H9 (cell line): ENCODE measurements at regions not wholly inside any gene's neighbourhood (a gene's known extent, or its start where the extent isn't known, plus 50 kb on each side); places are given as distances from the start of the nearest gene placed in this dataset.

Source experiments
- DNase-seq: peaks from one replicate; pipeline ENCODE4 v3.0.0-alpha.2; 2017
- H2AFZ ChIP-seq: one replicate; pipeline ENCODE4 v1.6.1; 2013; ENCODE audit warnings: mild to moderate bottlenecking, low read length, control low read depth, moderate library complexity
- H2AK5ac ChIP-seq: 2 replicates; pipeline ENCODE4 v1.6.1; 2013; ENCODE audit warnings: low read length, control low read depth, mixed read lengths; ENCODE audit not compliant: insufficient read length
- H2BK120ac ChIP-seq: one replicate; pipeline ENCODE4 v1.6.1; 2013; ENCODE audit warnings: low read depth, mild to moderate bottlenecking, low read length, control low read depth, inconsistent platforms; ENCODE audit not compliant: poor library complexity, severe bottlenecking
- H2BK12ac ChIP-seq: 2 replicates; pipeline ENCODE4 v1.6.1; 2013; ENCODE audit warnings: low read length, control low read depth, mixed read lengths, low read depth; ENCODE audit not compliant: insufficient read length
- H2BK15ac ChIP-seq: 2 replicates; pipeline ENCODE4 v1.6.1; 2013; ENCODE audit warnings: low read depth, low read length, control low read depth
- H2BK20ac ChIP-seq: one replicate; pipeline ENCODE4 v1.6.1; 2013; ENCODE audit warnings: low read depth, mild to moderate bottlenecking, low read length, control low read depth, inconsistent platforms; ENCODE audit not compliant: poor library complexity, severe bottlenecking
- H2BK5ac ChIP-seq: 2 replicates; pipeline ENCODE4 v1.6.1; 2013; ENCODE audit warnings: low read length, control low read depth, mixed read lengths; ENCODE audit not compliant: insufficient read length
- H3K14ac ChIP-seq: 2 replicates; pipeline ENCODE4 v1.6.1; 2013; ENCODE audit warnings: low read length, control low read depth; ENCODE audit not compliant: insufficient read depth
- H3K18ac ChIP-seq: 2 replicates; pipeline ENCODE4 v1.6.1; 2013; ENCODE audit warnings: low read depth, mild to moderate bottlenecking, mixed read lengths, low read length, control low read depth; ENCODE audit not compliant: insufficient read length
- H3K23ac ChIP-seq: 2 replicates; pipeline ENCODE4 v1.6.1; 2013; ENCODE audit warnings: low read length, control low read depth, mixed read lengths, low read depth; ENCODE audit not compliant: insufficient read length
- H3K23me2 ChIP-seq: 2 replicates; pipeline ENCODE4 v1.6.1; 2013; ENCODE audit warnings: low read depth, mild to moderate bottlenecking, mixed read lengths, low read length, control low read depth; ENCODE audit not compliant: insufficient read length, poor library complexity, severe bottlenecking
- H3K27ac ChIP-seq: 2 replicates; pipeline ENCODE4 v1.5.1; 2013; ENCODE audit warnings: low read length, control low read depth, mixed read lengths, low read depth; ENCODE audit not compliant: insufficient read length
- H3K27me3 ChIP-seq: 2 replicates; pipeline ENCODE4 v1.6.1; 2013; ENCODE audit warnings: low read length, control low read depth, inconsistent platforms; ENCODE audit not compliant: insufficient read depth
- H3K4ac ChIP-seq: 2 replicates; pipeline ENCODE4 v1.6.1; 2013; ENCODE audit warnings: low read depth, mild to moderate bottlenecking, control low read depth, inconsistent platforms, low read length, moderate library complexity
- H3K4me1 ChIP-seq: 2 replicates; pipeline ENCODE4 v1.6.1; 2013; ENCODE audit warnings: low read length, control low read depth, inconsistent platforms; ENCODE audit not compliant: insufficient read depth
- H3K4me2 ChIP-seq: 2 replicates; pipeline ENCODE4 v1.6.1; 2013; ENCODE audit warnings: low read length, control low read depth, mixed read lengths; ENCODE audit not compliant: insufficient read length, insufficient read depth
- H3K56ac ChIP-seq: 2 replicates; pipeline ENCODE4 v1.6.1; 2013; ENCODE audit warnings: low read depth, mild to moderate bottlenecking, mixed read lengths, low read length, control low read depth; ENCODE audit not compliant: insufficient read length
- H3K79me1 ChIP-seq: 2 replicates; pipeline ENCODE4 v1.6.1; 2013; ENCODE audit warnings: low read depth, mild to moderate bottlenecking, moderate library complexity, low read length, control low read depth, inconsistent platforms; ENCODE audit not compliant: insufficient read depth, poor library complexity, severe bottlenecking
- H3K79me2 ChIP-seq: 2 replicates; pipeline ENCODE4 v1.6.1; 2013; ENCODE audit warnings: low read length, control low read depth, inconsistent platforms; ENCODE audit not compliant: insufficient read depth
- H3K9ac ChIP-seq: 2 replicates; pipeline ENCODE4 v1.6.1; 2013; ENCODE audit warnings: low read length, control low read depth, mixed read lengths; ENCODE audit not compliant: insufficient read length; ENCODE audit errors: extremely low read depth
- H3K9me3 ChIP-seq: one replicate; pipeline ENCODE4 v1.6.1; 2013; ENCODE audit warnings: low read depth, low read length, inconsistent platforms; ENCODE audit not compliant: control insufficient read depth
- H3T11ph ChIP-seq: one replicate; pipeline ENCODE4 v1.6.1; 2013; ENCODE audit warnings: mild to moderate bottlenecking, low read length, control low read depth, inconsistent platforms
- H4K20me1 ChIP-seq: one replicate; pipeline ENCODE4 v1.6.1; 2013; ENCODE audit not compliant: control insufficient read depth, insufficient read length, insufficient read depth
- H4K5ac ChIP-seq: 2 replicates; pipeline ENCODE4 v1.6.1; 2013; ENCODE audit warnings: low read depth, mild to moderate bottlenecking, mixed read lengths, low read length, control low read depth; ENCODE audit not compliant: insufficient read length
- H4K8ac ChIP-seq: replicated peaks from 2 replicates; pipeline ENCODE4 v1.6.1; 2013; ENCODE audit warnings: low read length, control low read depth, mixed read lengths, low read depth; ENCODE audit not compliant: insufficient read length
- H4K91ac ChIP-seq: 2 replicates; pipeline ENCODE4 v1.6.1; 2013; ENCODE audit warnings: low read depth, mild to moderate bottlenecking, moderate library complexity, mixed read lengths, low read length, control low read depth; ENCODE audit not compliant: insufficient read length
- H3K27ac Mint-ChIP-seq, 3 experiments: 2 replicates in 2 of 3; 3 replicates in 1 of 3; pipeline ENCODE4 v1.8.0; 2020 to 2021; ENCODE audit warnings: mixed read lengths in 3 of 3, mild to moderate bottlenecking in 1 of 3, moderate library complexity in 1 of 3
- H3K27me3 Mint-ChIP-seq: 2 replicates; pipeline ENCODE4 v1.8.0; 2021; ENCODE audit warnings: low read depth, mild to moderate bottlenecking, moderate library complexity, mixed read lengths
- H3K36me3 Mint-ChIP-seq, 3 experiments: 2 replicates in 2 of 3; 3 replicates in 1 of 3; pipeline ENCODE4 v1.8.0; 2020 to 2021; ENCODE audit warnings: low read depth in 3 of 3, mixed read lengths in 3 of 3; ENCODE audit not compliant: insufficient read depth in 1 of 3
- H3K4me1 Mint-ChIP-seq, 2 experiments: 2 replicates each; pipeline ENCODE4 v1.8.0; 2020; ENCODE audit warnings: mixed read lengths in 2 of 2
- H3K4me3 Mint-ChIP-seq, 2 experiments: 2 replicates in 1 of 2; 3 replicates in 1 of 2; pipeline ENCODE4 v1.8.0; 2020 to 2021; ENCODE audit warnings: mild to moderate bottlenecking in 2 of 2, mixed read lengths in 2 of 2, moderate library complexity in 1 of 2
- H3K9me3 Mint-ChIP-seq, 2 experiments: 2 replicates in 1 of 2; 3 replicates in 1 of 2; pipeline ENCODE4 v1.8.0; 2020; ENCODE audit warnings: mild to moderate bottlenecking in 2 of 2, mixed read lengths in 2 of 2, moderate library complexity in 1 of 2
- WGBS: extraction: QIAGEN DNeasy Blood & Tissue Kit; methylation state at CpG from one replicate; pipeline ENCODE4 v1.1.7; 2013; ENCODE audit warnings: missing lambda C conversion rate, low lambda C conversion rate, mixed read lengths; ENCODE audit not compliant: insufficient read length; ENCODE audit errors: extremely low coverage; 5-methylcytosine and 5-hydroxymethylcytosine counted together
- TF ChIP-seq, protein P1 (sequence below): fragments of 200-600 bp; sonication (generic); conservative IDR thresholded peaks from 3 replicates; pipeline ENCODE4 v1.8.0; 2021; ENCODE audit warnings: antibody characterized with exemption, mild to moderate bottlenecking

DNA sequence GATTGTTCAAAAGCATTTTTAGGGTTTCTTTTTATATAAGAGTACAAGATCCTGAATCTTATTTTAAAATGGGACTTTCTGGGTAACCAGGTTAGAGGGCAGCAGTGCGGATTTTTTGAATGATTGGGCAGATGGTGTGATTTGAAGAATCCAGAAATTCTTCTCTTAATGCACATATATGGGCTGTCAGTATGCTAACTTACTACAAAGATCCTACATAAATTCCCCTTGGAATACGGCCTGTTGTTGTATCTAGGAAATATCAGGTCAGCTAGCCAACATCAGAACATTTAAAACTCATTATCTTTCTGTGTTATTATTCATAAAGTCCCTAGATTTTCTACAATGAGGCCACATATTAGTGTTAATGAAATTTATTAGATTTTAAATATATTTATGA is 229.6 kb upstream of the TPRG1 start:
- H3K4me2 ChIP-seq = no peak overlapping the region
- DNase-seq = no peak
- peaks cover 12% of the 10 kb centered on the region for H3K27me3 Mint-ChIP-seq

More for the DNA sequence above, 229.6 kb upstream of the TPRG1 start:
- no peak overlapping the region for H2BK15ac ChIP-seq
- no peak overlapping the region for H2BK5ac ChIP-seq
- no peak overlapping the region for H3K18ac ChIP-seq
- H3T11ph ChIP-seq = no peak overlapping the region
- no peak overlapping the region for H2AFZ ChIP-seq
- Mint-ChIP-seq H3K27ac (no peak overlapping the region), H3K9me3 (no peaks in the 10 kb centered on the region; a peak in 1 of 5 replicates), H3K4me1 (peaks cover 14 to 18% of the 10 kb centered on the region in 2 experiments), H3K4me3 (no peak overlapping the region), H3K36me3 (peaks cover 0 to 10% (median 2%) of the 10 kb centered on the region in 3 experiments; a peak in 5 of 7 replicates)
- no peak overlapping the region for H4K5ac ChIP-seq
- no peak overlapping the region for H3K9ac ChIP-seq
- no peak overlapping the region for H3K27ac ChIP-seq
- H3K23ac ChIP-seq = no peak overlapping the region
- no peaks in the 10 kb centered on the region for H3K79me1 ChIP-seq
- TF ChIP-seq, protein P1, sequence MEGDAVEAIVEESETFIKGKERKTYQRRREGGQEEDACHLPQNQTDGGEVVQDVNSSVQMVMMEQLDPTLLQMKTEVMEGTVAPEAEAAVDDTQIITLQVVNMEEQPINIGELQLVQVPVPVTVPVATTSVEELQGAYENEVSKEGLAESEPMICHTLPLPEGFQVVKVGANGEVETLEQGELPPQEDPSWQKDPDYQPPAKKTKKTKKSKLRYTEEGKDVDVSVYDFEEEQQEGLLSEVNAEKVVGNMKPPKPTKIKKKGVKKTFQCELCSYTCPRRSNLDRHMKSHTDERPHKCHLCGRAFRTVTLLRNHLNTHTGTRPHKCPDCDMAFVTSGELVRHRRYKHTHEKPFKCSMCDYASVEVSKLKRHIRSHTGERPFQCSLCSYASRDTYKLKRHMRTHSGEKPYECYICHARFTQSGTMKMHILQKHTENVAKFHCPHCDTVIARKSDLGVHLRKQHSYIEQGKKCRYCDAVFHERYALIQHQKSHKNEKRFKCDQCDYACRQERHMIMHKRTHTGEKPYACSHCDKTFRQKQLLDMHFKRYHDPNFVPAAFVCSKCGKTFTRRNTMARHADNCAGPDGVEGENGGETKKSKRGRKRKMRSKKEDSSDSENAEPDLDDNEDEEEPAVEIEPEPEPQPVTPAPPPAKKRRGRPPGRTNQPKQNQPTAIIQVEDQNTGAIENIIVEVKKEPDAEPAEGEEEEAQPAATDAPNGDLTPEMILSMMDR = no peak
- H2BK20ac ChIP-seq = no peak overlapping the region
- H3K23me2 ChIP-seq = peaks cover 3% of the 10 kb centered on the region
- H3K4ac ChIP-seq = no peak overlapping the region
- H3K9me3 ChIP-seq = no peaks in the 10 kb centered on the region
- no peaks in the 10 kb centered on the region for H3K79me2 ChIP-seq
- H2AK5ac ChIP-seq = no peak overlapping the region
- no peak overlapping the region for H2BK120ac ChIP-seq
- no peak overlapping the region for H3K56ac ChIP-seq
- H2BK12ac ChIP-seq = no peak overlapping the region
- H4K91ac ChIP-seq = no peak overlapping the region
- no peak overlapping the region for H4K8ac ChIP-seq
- peaks cover 6% of the 10 kb centered on the region; the same call in 1 of the 2 replicates for H3K4me1 ChIP-seq
- H3K14ac ChIP-seq = no peak overlapping the region
- WGBS = no CpG with 5 or more reads among the region's 2 CpGs
- no peaks in the 10 kb centered on the region for H3K27me3 ChIP-seq
- no peaks in the 10 kb centered on the region for H4K20me1 ChIP-seq
